ENCODE measurements at regions not wholly inside any gene's neighbourhood (a gene's known extent, or its start where the extent isn't known, plus 50 kb on each side); places are given as distances from the start of the nearest gene placed in this dataset.
A peak's percentile ranks its signal among the peaks of the same experiment; 100 is the strongest.

DNA sequence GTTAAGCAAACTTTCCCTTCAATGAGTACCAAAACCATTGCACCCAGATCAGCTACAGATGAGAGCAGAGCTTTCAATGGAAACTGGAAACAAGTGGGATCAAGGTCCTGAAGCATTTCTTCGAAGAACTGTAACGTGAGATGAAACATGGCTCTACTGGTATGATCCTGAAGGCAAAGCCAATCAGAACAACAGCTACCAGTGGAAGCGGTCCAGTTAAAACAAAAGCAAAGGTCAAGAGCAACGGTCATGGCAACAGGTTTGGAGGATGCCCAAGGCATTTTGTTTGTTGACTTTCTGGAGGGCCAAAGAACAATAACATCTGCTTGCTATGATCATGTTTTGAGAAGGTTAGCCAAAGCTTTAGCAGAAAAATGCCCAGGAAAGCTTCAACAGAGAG is 137.9 kb upstream of the CPSF6 start:
- H3K4me3 ChIP-seq (ENCODE audit: low read depth, low read length) = no peak overlapping the region
- no peak for DNase-seq (ENCODE audit: low read depth)
- TF ChIP-seq POLR2A (IDR thresholded peaks at IDR 0.05; ENCODE audit: extremely low read depth, insufficient read length) (no peak), MYC (IDR thresholded peaks at IDR 0.05; ENCODE audit: low read depth, low read length) (no peak)
- TF ChIP-seq, protein P1, sequence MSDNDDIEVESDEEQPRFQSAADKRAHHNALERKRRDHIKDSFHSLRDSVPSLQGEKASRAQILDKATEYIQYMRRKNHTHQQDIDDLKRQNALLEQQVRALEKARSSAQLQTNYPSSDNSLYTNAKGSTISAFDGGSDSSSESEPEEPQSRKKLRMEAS (IDR thresholded peaks at IDR 0.05; ENCODE audit: low read depth, low read length) = no peak
- TF ChIP-seq, protein P2, sequence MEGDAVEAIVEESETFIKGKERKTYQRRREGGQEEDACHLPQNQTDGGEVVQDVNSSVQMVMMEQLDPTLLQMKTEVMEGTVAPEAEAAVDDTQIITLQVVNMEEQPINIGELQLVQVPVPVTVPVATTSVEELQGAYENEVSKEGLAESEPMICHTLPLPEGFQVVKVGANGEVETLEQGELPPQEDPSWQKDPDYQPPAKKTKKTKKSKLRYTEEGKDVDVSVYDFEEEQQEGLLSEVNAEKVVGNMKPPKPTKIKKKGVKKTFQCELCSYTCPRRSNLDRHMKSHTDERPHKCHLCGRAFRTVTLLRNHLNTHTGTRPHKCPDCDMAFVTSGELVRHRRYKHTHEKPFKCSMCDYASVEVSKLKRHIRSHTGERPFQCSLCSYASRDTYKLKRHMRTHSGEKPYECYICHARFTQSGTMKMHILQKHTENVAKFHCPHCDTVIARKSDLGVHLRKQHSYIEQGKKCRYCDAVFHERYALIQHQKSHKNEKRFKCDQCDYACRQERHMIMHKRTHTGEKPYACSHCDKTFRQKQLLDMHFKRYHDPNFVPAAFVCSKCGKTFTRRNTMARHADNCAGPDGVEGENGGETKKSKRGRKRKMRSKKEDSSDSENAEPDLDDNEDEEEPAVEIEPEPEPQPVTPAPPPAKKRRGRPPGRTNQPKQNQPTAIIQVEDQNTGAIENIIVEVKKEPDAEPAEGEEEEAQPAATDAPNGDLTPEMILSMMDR (IDR thresholded peaks at IDR 0.05; ENCODE audit: low read depth, low read length) = no peak

DNA sequence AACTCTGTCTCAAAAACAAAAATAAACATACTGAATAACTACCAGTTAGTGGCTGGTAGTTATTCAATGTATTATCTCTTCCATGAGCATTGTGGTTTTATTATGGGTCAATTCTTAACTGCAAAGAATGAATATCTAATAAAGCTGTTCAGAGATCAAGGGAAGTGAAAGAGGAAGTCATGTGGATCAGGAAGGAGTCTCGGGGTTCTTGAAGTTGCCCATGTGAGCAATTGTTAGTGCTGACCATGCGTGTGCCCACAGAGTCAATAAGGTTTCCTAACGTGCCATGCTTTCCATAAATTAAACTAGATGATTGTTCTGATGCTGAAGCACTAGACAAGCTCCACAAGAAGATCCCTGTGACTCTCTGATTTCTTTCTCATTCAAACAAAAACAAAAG is 136.5 kb upstream of the CPSF6 start:
- peak; percentile 77 for DNase-seq (ENCODE audit: low read depth)
- TF ChIP-seq, protein P2 (IDR thresholded peaks at IDR 0.05; ENCODE audit: low read depth, low read length) = no peak
- TF ChIP-seq POLR2A (IDR thresholded peaks at IDR 0.05; ENCODE audit: extremely low read depth, insufficient read length) = no peak
- TF ChIP-seq, protein P1 (IDR thresholded peaks at IDR 0.05; ENCODE audit: low read depth, low read length) = 0 out of 2 replicates have a peak, but pooled peaks have one; percentile 23
- no peak for TF ChIP-seq MYC (IDR thresholded peaks at IDR 0.05; ENCODE audit: low read depth, low read length)
- no peak overlapping the region for H3K4me3 ChIP-seq (ENCODE audit: low read depth, low read length)

DNA sequence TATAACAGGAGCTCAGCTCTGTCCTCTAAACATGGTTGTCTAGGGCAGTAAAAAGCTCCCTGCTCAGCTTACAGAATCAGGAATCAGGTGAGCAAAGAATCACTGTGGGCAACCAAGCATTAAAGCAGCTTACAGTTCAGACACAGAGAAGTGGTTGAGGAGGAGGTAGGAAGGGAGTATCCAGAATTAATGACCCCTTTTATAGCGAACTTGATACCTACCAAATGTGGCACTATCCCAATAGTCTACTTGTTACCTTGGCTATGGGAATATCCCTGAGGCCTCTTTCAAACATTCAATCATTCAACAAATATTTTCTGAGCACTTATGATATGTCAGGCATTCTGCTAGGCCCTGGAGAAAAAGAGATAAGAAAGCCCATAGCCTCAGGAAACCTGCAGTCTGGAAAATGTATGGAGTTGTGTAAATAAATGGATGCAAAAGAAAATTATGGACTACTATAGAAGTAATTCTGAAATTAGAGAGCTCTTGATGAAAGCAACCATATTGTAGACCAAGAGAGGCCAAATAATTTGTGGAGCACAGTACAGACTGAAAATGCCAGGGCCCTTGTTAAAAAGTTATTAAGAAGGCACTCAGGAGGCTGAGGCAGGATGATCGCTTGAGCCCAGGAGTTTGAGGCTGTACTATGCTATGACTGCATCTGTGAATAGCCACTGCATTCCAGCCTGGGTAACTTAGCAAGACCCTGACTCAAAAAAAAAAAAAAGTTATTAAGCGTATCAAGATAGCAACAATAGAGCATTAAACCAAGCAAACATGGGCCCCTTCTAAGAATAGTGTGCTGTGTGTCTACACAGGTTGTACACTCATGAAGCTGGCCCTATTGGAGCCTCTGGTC is 134.0 kb upstream of the CPSF6 start:
- no peak for DNase-seq (ENCODE audit: low read depth)
- H3K4me3 ChIP-seq (ENCODE audit: low read depth, low read length) = no peak overlapping the region
- TF ChIP-seq, protein P2 (IDR thresholded peaks at IDR 0.05; ENCODE audit: low read depth, low read length) = no peak
- no peak for TF ChIP-seq MYC (IDR thresholded peaks at IDR 0.05; ENCODE audit: low read depth, low read length)

DNA sequence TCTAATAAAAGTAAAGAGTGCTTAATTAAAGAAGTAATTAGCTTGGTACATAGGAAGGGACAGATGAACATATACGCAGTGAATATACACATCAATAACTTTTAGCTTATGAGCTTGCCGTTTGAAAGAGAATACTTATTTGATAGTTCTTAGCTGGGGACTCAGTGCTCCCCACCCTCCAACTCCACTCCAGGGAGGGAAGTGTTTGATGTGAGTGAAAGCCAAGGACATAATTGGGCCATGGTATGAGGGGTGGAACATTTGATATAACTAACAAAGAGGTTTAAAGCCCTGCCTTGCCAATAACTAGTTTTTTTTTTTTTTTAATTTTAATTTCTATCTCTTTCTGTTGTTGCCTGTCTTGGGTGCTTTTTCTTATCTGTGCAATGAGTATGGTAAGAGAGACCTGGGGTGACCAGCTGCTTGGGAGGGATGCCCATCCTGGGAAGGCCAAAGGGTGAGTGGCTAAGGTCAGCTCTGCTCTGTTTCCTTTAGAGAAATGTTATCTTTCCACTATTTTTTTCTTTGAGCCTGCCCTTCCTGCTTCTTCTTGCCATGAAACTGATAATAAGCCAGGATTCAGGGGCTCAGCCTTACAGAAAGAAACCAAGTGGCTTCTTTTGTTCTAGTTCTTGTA is 132.8 kb upstream of the CPSF6 start:
- no peak for DNase-seq (ENCODE audit: low read depth)

DNA sequence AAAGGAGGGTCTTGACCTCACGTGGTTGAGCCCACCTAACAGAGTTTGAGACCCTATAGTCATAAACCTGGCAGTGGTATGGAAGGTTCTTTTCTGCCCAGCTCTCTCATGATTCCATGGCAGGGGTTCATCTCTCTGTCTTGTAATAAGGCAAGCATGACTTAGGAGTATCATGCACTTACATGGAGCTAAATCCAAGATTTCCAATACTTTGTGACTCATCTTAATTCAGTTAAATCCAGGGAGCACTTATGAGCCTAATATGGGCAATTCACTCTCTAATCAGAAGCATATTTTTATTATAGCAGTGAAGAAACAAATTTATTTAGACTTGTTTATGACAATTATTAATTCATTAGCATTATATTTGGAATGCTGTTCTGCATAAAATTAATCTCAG is 131.8 kb upstream of the CPSF6 start:
- TF ChIP-seq MYC (IDR thresholded peaks at IDR 0.05; ENCODE audit: low read depth, low read length) (no peak), POLR2A (IDR thresholded peaks at IDR 0.05; ENCODE audit: extremely low read depth, insufficient read length) (no peak)
- TF ChIP-seq, protein P2 (IDR thresholded peaks at IDR 0.05; ENCODE audit: low read depth, low read length) = no peak
- TF ChIP-seq, protein P1 (IDR thresholded peaks at IDR 0.05; ENCODE audit: low read depth, low read length) = no peak
- H3K4me3 ChIP-seq (ENCODE audit: low read depth, low read length) = no peak overlapping the region
- DNase-seq (ENCODE audit: low read depth) = no peak

More for the DNA sequence above, 132.8 kb upstream of the CPSF6 start:
- TF ChIP-seq, protein P1 (IDR thresholded peaks at IDR 0.05; ENCODE audit: low read depth, low read length) = no peak
- TF ChIP-seq, protein P2 (IDR thresholded peaks at IDR 0.05; ENCODE audit: low read depth, low read length) = no peak
- TF ChIP-seq POLR2A (IDR thresholded peaks at IDR 0.05; ENCODE audit: extremely low read depth, insufficient read length) (no peak), MYC (IDR thresholded peaks at IDR 0.05; ENCODE audit: low read depth, low read length) (no peak)
- no peak overlapping the region for H3K4me3 ChIP-seq (ENCODE audit: low read depth, low read length)
